Testis (tissue), 2 donors: ENCODE measurements at regions not wholly inside any gene's neighbourhood (a gene's known extent, or its start where the extent isn't known, plus 50 kb on each side); places are given as distances from the start of the nearest gene placed in this dataset.

Experiments used
- CTCF ChIP-seq, 3 experiments: fragments of 450-650 bp in 2 of 3; fragments of 200-600 bp in 1 of 3; sonication (generic) in 1 of 3; IDR thresholded peaks; one replicate each; pipeline ENCODE4 v1.5.1; 2016 to 2019; ENCODE audit warnings: antibody characterized with exemption in 3 of 3, mild to moderate bottlenecking in 2 of 3, moderate library complexity in 1 of 3
- POLR2A ChIP-seq: fragments of 450-650 bp; IDR thresholded peaks from one replicate; pipeline ENCODE4 v1.6.1; 2017; ENCODE audit warnings: antibody characterized with exemption, mild to moderate bottlenecking, moderate library complexity

- TF ChIP-seq CTCF (IDR thresholded peaks at IDR 0.05), result no peak
- no peak for TF ChIP-seq POLR2A
Measured at GRCh38 chr14:82704218-82704617, 1170.6 kb upstream of the SEL1L start.
